GM23338 (cell line): ENCODE measurements at regions not wholly inside any gene's neighbourhood (a gene's known extent, or its start where the extent isn't known, plus 50 kb on each side); places are given as distances from the start of the nearest gene placed in this dataset.

Source experiments
- CREB1 ChIP-seq: fragments of 250-450 bp; sonication (Bioruptor Pico); IDR thresholded peaks from 2 replicates; pipeline ENCODE4 v1.5.0; 2020; ENCODE audit warnings: low read depth, mild to moderate bottlenecking, moderate library complexity
- CTCF ChIP-seq, 2 experiments: fragments of 200-600 bp in 1 of 2; sonication (generic) in 1 of 2; conservative IDR thresholded peaks; 2 replicates each; pipeline versions ENCODE4 v1.5.1 to v1.6.1; 2016 to 2017; ENCODE audit warnings: antibody characterized with exemption in 2 of 2, low read depth in 2 of 2, mild to moderate bottlenecking in 2 of 2, moderate library complexity in 1 of 2
- EZH2 ChIP-seq: fragments of 200-600 bp; sonication (generic); IDR thresholded peaks from one replicate; pipeline ENCODE4 v1.8.0; 2017; ENCODE audit warnings: antibody characterized with exemption, mild to moderate bottlenecking, low read depth; ENCODE audit not compliant: unreplicated experiment
- EZH2phosphoT487 ChIP-seq: fragments of 200-600 bp; sonication (generic); IDR thresholded peaks from one replicate; pipeline ENCODE4 v1.8.1; 2018; ENCODE audit warnings: antibody characterized with exemption; ENCODE audit not compliant: unreplicated experiment
- JUNB ChIP-seq: IDR thresholded peaks from one replicate; pipeline ENCODE4 v1.6.1; 2016; ENCODE audit warnings: antibody characterized with exemption; ENCODE audit not compliant: unreplicated experiment
- NANOG ChIP-seq: IDR thresholded peaks from 2 replicates; pipeline ENCODE4 v1.6.1; 2016; ENCODE audit warnings: antibody characterized with exemption, borderline replicate concordance
- POLR2AphosphoS5 ChIP-seq: IDR thresholded peaks from 2 replicates; pipeline ENCODE4 v1.6.1; 2016; ENCODE audit warnings: antibody characterized with exemption, low read depth
- REST ChIP-seq: IDR thresholded peaks from one replicate; pipeline ENCODE4 v1.6.1; 2018; ENCODE audit warnings: antibody characterized with exemption; ENCODE audit not compliant: unreplicated experiment
- STAT1 ChIP-seq: IDR thresholded peaks from one replicate; pipeline ENCODE4 v1.6.1; 2016; ENCODE audit warnings: antibody characterized with exemption; ENCODE audit not compliant: unreplicated experiment
- ZNF114 ChIP-seq: fragments of 250-450 bp; sonication (Bioruptor Pico); IDR thresholded peaks from 2 replicates; pipeline ENCODE4 v1.5.0; 2020; ENCODE audit warnings: mild to moderate bottlenecking, moderate library complexity
- ZNF331 ChIP-seq: fragments of 250-450 bp; sonication (Bioruptor Pico); IDR thresholded peaks from 2 replicates; pipeline ENCODE4 v1.5.0; 2020; ENCODE audit warnings: low read depth, mild to moderate bottlenecking, moderate library complexity

- TF ChIP-seq EZH2phosphoT487: no peak
- no peak for TF ChIP-seq REST
- no peak for TF ChIP-seq CTCF (conservative IDR thresholded peaks at IDR 0.05; ENCODE audit: low read depth in 2 of 2)
- TF ChIP-seq EZH2: no peak
- TF ChIP-seq CREB1 (CRISPR knock-in tag): no peak
- no peak for TF ChIP-seq POLR2AphosphoS5
- no peak for TF ChIP-seq STAT1
- no peak for TF ChIP-seq JUNB
- TF ChIP-seq NANOG: no peak
- TF ChIP-seq ZNF331 (CRISPR knock-in tag): no peak
- no peak for TF ChIP-seq ZNF114 (CRISPR knock-in tag)
Measured at GRCh38 chr4:181043486-181043885, 1199.7 kb upstream of the TENM3 start.
